ENCODE measurements at regions not wholly inside any gene's neighbourhood (a gene's known extent, or its start where the extent isn't known, plus 50 kb on each side); places are given as distances from the start of the nearest gene placed in this dataset.

DNA sequence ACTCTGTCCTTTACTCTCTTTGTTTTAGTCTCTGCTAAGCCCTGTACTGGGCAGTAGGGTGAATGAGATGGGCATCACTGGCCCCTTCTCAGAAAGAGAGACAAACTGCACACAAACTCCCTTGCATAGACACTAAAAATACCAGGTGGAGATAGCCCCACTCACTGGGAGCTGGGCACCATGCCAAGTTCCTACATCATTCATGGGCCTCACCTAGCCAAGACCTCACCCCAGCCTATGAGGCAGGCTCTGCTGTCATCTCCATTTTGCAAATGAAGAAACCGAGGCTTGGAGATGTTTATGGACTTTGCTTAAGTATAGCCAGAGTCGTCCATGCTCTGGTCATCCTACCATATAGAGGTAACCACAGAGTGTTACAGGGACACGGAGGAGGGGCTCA lies 499.8 kb upstream of the CDH11 start:
- DNase-seq = no peak

GRCh38 chr16:65619606-65620005 lies 497.7 kb upstream of the CDH11 start:
- DNase-seq = no peak

DNA sequence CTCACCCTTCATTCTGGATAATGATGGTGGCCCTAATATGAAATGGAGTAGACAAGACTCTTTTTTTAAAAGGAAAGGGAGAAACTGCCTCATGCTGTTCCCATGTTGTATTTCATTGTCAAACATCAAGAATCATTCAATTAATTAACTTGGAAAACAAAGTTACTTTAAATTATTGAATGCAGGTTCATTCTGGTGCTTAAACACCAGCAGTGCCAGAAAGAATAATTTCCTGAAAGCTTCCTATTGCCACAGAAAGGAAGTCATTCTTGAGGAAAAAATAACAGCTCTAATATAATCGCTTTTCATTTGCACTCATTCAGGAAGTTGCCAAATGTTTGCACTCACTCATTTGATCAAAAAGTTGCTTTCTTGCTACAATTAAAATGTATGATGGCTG lies 497.1 kb upstream of the CDH11 start:
- DNase-seq = no peak

GRCh38 chr16:65618333-65618732 lies 496.5 kb upstream of the CDH11 start:
- DNase-seq = no peak

- no peak for DNase-seq
Measured at GRCh38 chr16:65617421-65617820, 495.6 kb upstream of the CDH11 start.

GRCh38 chr16:65608455-65608854 lies 486.6 kb upstream of the CDH11 start:
- DNase-seq = no peak

- no peak for DNase-seq
Measured at GRCh38 chr16:65604771-65605170, 482.9 kb upstream of the CDH11 start.

DNA sequence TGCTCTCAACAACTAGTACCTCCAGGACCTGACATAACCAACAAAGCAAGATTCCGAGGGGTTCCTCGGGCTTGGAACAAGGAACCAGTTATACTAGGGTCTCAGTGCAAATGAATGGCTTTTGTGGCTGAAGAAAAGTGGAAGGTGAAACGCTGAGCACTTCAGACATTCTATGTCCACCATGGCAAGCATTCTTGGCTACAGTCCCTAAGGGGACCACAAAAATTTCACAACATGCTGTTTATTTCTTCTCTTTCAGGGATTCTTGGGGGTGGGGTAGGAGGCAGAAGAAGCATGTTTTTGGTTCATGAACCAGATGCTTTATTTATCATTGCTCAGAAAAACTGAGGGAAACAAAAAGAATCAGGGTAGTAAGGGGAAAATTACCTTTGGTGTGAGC lies 479.9 kb upstream of the CDH11 start:
- DNase-seq = no peak

DNA sequence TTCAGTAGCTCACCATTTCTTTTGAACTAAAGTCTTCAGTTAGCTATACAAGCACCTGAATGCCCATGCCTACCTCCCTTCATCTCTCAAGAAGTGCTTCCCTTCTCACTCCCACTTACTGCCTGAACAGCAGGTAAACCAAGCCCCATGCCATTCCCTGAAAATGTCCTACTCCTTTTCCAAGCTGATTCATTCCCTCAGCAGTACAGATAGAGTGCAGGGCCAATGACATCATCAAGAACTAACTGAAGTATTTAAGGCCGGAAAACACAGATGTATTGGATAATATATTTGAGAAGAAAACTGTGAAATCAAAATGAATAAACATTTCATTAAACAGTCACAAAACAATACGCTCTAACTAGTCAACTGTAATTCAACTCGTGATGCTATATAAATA lies 478.8 kb upstream of the CDH11 start:
- peak; percentile 16 for DNase-seq

- DNase-seq = no peak
Measured at GRCh38 chr16:65600046-65600445, 478.2 kb upstream of the CDH11 start.

- no peak for DNase-seq
Measured at GRCh38 chr16:65598621-65599020, 476.8 kb upstream of the CDH11 start.

DNA sequence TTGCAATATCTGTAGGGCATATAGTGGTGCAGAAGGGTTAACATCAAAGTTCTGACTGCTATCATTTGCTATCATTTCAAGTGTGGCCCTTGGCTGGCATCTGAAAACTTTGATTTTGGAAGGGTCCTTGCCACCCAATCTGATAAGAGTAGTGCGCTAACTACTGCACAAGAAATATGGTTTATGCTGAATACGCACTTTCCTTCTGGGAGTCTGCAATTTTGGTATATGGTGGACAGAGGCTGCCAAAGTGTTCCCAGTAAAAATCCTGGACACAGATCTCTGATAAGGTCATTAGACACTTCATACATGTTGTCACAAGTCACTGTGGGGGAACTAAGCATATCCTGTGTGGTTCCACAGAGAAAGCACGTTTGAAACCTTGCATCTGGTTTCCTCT lies 461.6 kb upstream of the CDH11 start:
- DNase-seq = no peak

DNA sequence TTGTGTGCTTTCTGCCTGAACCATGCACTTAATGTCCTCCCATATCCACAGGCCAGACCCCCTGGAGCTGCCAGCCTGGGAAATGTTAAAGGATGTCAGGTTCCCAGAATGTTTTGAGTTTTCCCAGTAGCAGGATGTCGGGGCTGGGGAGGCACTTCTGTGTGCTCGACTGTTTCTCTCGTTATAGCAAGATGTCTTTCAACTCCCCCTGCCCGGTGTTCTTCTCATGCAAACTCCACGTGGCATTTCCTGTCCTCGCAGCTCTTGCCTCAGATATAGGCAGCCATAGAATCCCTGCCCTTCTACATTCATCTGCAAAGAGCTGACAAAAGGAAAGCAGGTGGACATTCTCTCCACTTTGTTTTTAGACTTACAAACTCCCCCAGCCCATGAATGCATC lies 457.2 kb upstream of the CDH11 start:
- peak; percentile 5 for DNase-seq

- no peak for DNase-seq
Measured at GRCh38 chr16:65576631-65577030, 454.8 kb upstream of the CDH11 start.

- DNase-seq = no peak
Measured at GRCh38 chr16:65576139-65576538, 454.3 kb upstream of the CDH11 start.

DNA sequence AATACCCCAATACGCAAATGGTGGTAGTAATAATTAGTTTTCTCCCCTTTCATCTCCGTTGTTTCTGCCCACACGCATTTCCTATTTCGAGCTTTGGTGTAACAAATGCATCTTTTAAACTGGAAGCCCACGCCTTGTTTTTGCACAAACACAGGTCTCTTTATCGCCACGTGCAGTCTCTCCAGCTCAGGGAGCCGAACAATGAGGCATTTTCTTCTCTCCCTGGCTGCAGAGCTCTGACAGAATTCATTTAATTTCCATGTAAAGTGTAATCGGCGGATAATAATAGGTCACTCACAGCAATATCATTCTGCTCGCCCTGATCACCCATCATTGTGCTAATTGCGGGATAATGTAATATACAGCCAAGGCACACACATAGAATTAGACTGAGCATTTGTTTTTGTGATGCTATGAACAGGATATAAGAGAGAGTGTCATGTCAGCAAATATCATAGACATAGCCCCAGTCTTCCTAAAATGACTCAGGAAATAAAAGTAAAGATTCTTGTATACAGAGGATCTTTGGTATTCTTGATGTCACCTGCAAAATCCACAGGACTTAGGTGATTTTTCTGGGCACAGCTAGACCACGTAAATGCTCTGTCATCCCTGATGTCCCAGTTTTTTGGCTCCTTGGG lies 452.6 kb upstream of the CDH11 start:
- DNase-seq = no peak

DNA sequence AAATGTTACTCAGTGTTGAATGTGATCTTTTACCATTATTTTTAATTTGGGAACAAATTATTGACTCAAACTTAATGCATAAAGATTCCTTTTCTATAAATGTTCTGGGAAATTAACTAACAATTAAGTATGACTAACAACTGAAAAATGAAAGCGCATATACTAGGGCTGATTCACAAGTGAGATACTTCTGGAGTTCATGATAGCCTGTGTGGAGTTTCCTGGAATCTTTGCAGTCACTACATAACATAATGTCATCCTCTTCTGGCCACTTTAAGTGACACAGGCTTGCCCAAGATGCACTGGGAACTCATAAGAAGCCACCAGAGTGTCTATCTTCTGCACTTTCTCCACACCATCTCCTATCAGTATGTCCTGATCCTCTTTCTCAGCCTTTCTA lies 450.3 kb upstream of the CDH11 start:
- DNase-seq = no peak

- no peak for DNase-seq
Measured at GRCh38 chr16:65570261-65570660, 448.4 kb upstream of the CDH11 start.

DNA sequence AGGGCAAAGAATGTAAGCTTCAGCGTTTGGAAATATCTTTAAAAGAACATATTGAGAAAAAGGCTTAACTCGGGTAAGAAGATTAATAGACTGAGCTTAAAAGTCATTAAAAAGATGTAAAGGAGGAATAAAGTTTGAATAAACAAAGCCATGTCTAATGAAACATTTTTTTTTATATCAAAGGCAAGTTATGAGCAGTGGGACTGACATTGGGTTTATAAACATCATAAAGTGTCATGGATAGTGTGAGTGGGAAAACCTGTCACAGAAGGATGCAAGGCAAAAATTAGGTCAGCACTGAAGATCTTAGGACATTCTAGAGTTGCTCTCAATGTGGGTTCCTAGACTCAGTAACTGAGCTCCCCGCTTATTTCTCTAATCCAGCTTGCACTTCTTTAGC lies 438.0 kb upstream of the CDH11 start:
- no peak for DNase-seq

- DNase-seq = peak; percentile 45
Measured at GRCh38 chr16:65549689-65550088, 427.8 kb upstream of the CDH11 start.

DNA sequence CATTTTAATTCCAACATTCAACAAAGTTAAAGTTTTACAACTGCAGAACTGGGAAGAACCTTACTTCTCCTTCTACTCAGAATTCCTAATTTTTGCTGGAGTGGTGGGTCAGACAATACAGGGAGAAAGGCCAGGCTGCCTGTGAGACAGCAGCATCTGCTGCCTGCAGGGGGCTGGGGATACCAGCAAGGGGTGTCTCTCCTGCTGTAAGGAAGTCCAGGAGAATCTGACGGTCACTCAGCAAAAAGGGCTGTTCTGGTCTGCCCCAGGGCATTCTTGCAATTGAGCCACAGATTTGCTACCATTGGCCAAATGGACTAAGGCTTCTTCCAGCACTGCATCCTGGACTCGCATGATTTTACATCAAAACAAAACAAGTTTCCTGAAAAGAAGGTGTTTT lies 426.6 kb upstream of the CDH11 start:
- no peak for DNase-seq

- peak; percentile 38 for DNase-seq
Measured at GRCh38 chr16:65547772-65548446, 426.0 kb upstream of the CDH11 start.

GRCh38 chr16:65546353-65546791 lies 424.5 kb upstream of the CDH11 start:
- DNase-seq = peak; percentile 59

DNA sequence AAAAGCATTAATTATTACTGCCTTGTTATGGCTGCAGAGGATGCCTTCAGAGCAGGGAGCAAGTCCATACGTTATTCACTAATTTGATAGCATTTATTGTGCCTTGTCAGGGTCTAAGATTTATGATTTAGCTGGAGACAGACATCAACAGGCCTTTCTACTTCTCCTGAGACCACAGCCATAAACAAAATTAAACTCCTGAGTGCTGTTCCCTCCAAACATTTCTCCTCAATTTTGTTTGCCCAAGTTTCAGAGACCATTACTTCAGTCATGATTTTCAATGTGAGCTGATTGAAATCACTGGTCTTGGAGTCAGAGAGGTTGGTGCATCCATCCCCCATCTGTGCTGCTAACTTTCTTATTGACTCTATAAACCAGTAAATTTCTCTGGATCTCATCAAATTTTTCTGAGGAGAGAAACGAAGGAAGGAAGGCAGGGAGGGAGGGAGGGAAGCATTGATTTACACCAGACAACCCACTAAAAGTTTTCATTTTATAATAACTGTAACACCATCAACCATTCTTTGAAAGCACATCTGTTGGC lies 423.6 kb upstream of the CDH11 start:
- DNase-seq = no peak

All from tongue (tissue), 1 donor.